ENCODE measurements at regions not wholly inside any gene's neighbourhood (a gene's known extent, or its start where the extent isn't known, plus 50 kb on each side); places are given as distances from the start of the nearest gene placed in this dataset.

- TF ChIP-seq, protein P1, sequence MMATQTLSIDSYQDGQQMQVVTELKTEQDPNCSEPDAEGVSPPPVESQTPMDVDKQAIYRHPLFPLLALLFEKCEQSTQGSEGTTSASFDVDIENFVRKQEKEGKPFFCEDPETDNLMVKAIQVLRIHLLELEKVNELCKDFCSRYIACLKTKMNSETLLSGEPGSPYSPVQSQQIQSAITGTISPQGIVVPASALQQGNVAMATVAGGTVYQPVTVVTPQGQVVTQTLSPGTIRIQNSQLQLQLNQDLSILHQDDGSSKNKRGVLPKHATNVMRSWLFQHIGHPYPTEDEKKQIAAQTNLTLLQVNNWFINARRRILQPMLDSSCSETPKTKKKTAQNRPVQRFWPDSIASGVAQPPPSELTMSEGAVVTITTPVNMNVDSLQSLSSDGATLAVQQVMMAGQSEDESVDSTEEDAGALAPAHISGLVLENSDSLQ (IDR thresholded peaks at IDR 0.05) = no peak
- TF ChIP-seq DPF2 (IDR thresholded peaks at IDR 0.05) = no peak
Measured at GRCh38 chr3:28973609-28974008, 307.3 kb upstream of the RBMS3 start (continued).

DNA sequence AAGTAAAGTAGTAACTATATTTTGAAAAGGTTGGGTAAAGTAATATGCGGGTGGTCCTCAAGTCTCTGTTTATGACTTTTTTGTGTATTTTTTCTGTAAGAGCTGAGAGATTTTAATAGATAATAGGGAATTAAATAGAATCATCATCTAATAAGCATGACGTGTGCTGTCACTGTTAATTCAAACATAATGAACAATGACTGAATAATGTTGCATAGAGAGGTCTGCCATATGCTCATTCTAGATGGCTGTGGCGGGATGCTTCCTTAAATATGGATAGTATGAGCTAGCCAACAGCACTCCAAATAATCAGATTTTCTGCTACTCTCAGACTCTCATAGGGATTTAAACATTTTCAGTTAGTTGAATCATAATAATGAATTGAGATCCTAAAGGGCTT lies 302.8 kb upstream of the RBMS3 start:
- RAD21 ChIA-PET (ENCODE audit: unreplicated experiment) = no interaction called here

More for the DNA sequence above, 302.8 kb upstream of the RBMS3 start:
- H3K79me2 ChIP-seq (ENCODE audit: control insufficient read depth, insufficient read depth, low read length) = no peaks in the 10 kb centered on the region
- no peak for FAIRE-seq
- TF ChIP-seq NR2F1 (conservative IDR thresholded peaks at IDR 0.05) = no peak
- TF ChIP-seq KAT2A (conservative IDR thresholded peaks at IDR 0.05; ENCODE audit: control insufficient read depth, low read depth, low read length) = no peak
- TF ChIP-seq, protein P2, sequence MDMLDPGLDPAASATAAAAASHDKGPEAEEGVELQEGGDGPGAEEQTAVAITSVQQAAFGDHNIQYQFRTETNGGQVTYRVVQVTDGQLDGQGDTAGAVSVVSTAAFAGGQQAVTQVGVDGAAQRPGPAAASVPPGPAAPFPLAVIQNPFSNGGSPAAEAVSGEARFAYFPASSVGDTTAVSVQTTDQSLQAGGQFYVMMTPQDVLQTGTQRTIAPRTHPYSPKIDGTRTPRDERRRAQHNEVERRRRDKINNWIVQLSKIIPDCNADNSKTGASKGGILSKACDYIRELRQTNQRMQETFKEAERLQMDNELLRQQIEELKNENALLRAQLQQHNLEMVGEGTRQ (IDR thresholded peaks at IDR 0.05; ENCODE audit: borderline replicate concordance, low read depth, low read length) = no peak
- no peak for TF ChIP-seq PAX5 (IDR thresholded peaks at IDR 0.05; ENCODE audit: borderline replicate concordance, low read depth, low read length)
- TF ChIP-seq ZNF24 (IDR thresholded peaks at IDR 0.05) = no peak
- no peak for TF ChIP-seq SMAD5 (IDR thresholded peaks at IDR 0.05; ENCODE audit: low read depth)
- no peak for TF ChIP-seq MEF2B (IDR thresholded peaks at IDR 0.05; ENCODE audit: partially characterized antibody, poor library complexity, severe bottlenecking)
- TF ChIP-seq SMARCA5 (IDR thresholded peaks at IDR 0.05) = no peak
- TF ChIP-seq CHD2 (IDR thresholded peaks at IDR 0.05; ENCODE audit: borderline replicate concordance, low read depth, low read length) = no peak
- no peak for TF ChIP-seq POLR2AphosphoS5 (IDR thresholded peaks at IDR 0.05; ENCODE audit: low read length)
- H3K4me2 ChIP-seq (ENCODE audit: control insufficient read depth, insufficient read depth) = no peak overlapping the region
- intact Hi-C loops (cut with micrococcal nuclease; ENCODE audit: unreplicated experiment) (no loop called here), in situ Hi-C loops (cut with MboI) (no loop called here)
- H3K4me1 ChIP-seq (ENCODE audit: control insufficient read depth, insufficient read depth, low read length) = no peaks in the 10 kb centered on the region
- H2AFZ ChIP-seq (ENCODE audit: control insufficient read depth, low read depth, low read length) = no peak overlapping the region
- no peak overlapping the region for H3K27ac ChIP-seq (ENCODE audit: control insufficient read depth, insufficient read depth)
- POLR2A ChIA-PET = no interaction called here
- no peaks in the 10 kb centered on the region; a peak in 1 of 4 replicates for H3K27me3 ChIP-seq (replicated peaks in 1 of 2; ENCODE audit: control insufficient read depth in 2 of 2, insufficient read depth in 2 of 2, low read length in 1 of 2)
- no peaks in the 10 kb centered on the region; the same call in 2 of the 3 replicates for H3K9me3 ChIP-seq (replicated peaks; ENCODE audit: control insufficient read depth, insufficient read depth, low read length)
- SMC1A ChIA-PET (ENCODE audit: uncharacterized antibody, unreplicated experiment) = no interaction called here
- CTCF ChIA-PET = no interaction called here
- H3K9ac ChIP-seq (ENCODE audit: control insufficient read depth, insufficient read depth, low read length) = no peak overlapping the region
- H3K4me3 ChIP-seq = no peak overlapping the region
- 17% methylated on average over 3 of the region's 3 CpGs for WGBS (ENCODE audit: insufficient coverage, insufficient replicate concordance, low lambda C conversion rate, missing lambda C conversion rate)
- no peaks in the 10 kb centered on the region for H4K20me1 ChIP-seq (ENCODE audit: control insufficient read depth, insufficient read depth)
- no peak for DNase-seq (ENCODE audit: low read depth, low spot score)
- H3K36me3 ChIP-seq (ENCODE audit: control insufficient read depth in 2 of 2, insufficient read depth in 2 of 2, low read length in 1 of 2) = no peaks in the 10 kb centered on the region
- no TSS peak for BruUV-seq (replicated peaks)
- no peak for ATAC-seq

Data from GM12878 (cell line).